IMR-90 (cell line): ENCODE measurements at regions not wholly inside any gene's neighbourhood (a gene's known extent, or its start where the extent isn't known, plus 50 kb on each side); places are given as distances from the start of the nearest gene placed in this dataset.

Source experiments
- ATAC-seq: fragments of 200-7000 bp; cut with Tn5 transposase; 2 replicates; pipeline ENCODE4 v1.9.1; 2020; ENCODE audit warnings: low read depth, mild to moderate bottlenecking, moderate library complexity
- BruUV-seq: library from RNA; stranded (reverse); fragments of 400-500 nt; replicated peaks from 2 replicates; lab custom pipeline; 2021; lab: Mats Ljungman, UMichigan
- CTCF ChIA-PET: fragments of 300-600 bp; formaldehyde crosslinking; extraction: SDS; loops from one replicate; lab custom pipeline; 2021; ENCODE audit warnings: antibody characterized with exemption; lab: Yijun Ruan, JAX
- POLR2A ChIA-PET: fragments of 300-600 bp; sonication (Branson Sonifier 250); formaldehyde crosslinking; loops from one replicate; lab custom pipeline; 2022; ENCODE audit warnings: antibody characterized with exemption; ENCODE audit not compliant: unreplicated experiment; lab: Charles Lee
- DNase-seq: peaks from one replicate; pipeline ENCODE4 v3.0.0; 2013
- H2AFZ ChIP-seq: replicated peaks from 2 replicates; pipeline ENCODE3; 2013; ENCODE audit warnings: low read length, mild to moderate bottlenecking; ENCODE audit not compliant: poor library complexity
- H2AK5ac ChIP-seq: 2 replicates; pipeline ENCODE4 v1.6.1; 2013; ENCODE audit warnings: low read depth, low read length, inconsistent platforms
- H2AK9ac ChIP-seq: replicated peaks from 2 replicates; pipeline ENCODE3; 2013; ENCODE audit warnings: mild to moderate bottlenecking, low read depth, low read length, moderate library complexity; ENCODE audit not compliant: poor library complexity
- H2BK120ac ChIP-seq: 2 replicates; pipeline ENCODE4 v1.6.1; 2013; ENCODE audit warnings: low read depth, low read length, inconsistent platforms
- H2BK15ac ChIP-seq: 3 replicates; pipeline ENCODE4 v1.6.1; 2013; ENCODE audit warnings: low read depth, low read length, inconsistent platforms
- H2BK20ac ChIP-seq: 2 replicates; pipeline ENCODE4 v1.6.1; 2013; ENCODE audit warnings: low read depth, mild to moderate bottlenecking, inconsistent platforms, low read length, moderate library complexity
- H2BK5ac ChIP-seq: 2 replicates; pipeline ENCODE4 v1.6.1; 2013; ENCODE audit warnings: mild to moderate bottlenecking, low read depth, low read length, inconsistent platforms; ENCODE audit not compliant: poor library complexity, severe bottlenecking
- H3K14ac ChIP-seq: replicated peaks from 2 replicates; pipeline ENCODE4 v1.6.1; 2013; ENCODE audit warnings: low read depth, low read length, inconsistent platforms
- H3K18ac ChIP-seq: 2 replicates; pipeline ENCODE4 v1.6.1; 2013; ENCODE audit warnings: low read depth, low read length, control low read depth
- H3K23ac ChIP-seq: 2 replicates; pipeline ENCODE4 v1.6.1; 2013; ENCODE audit warnings: low read depth, low read length, inconsistent platforms
- H3K27ac ChIP-seq: 2 replicates; pipeline ENCODE4 v1.5.1; 2013; ENCODE audit warnings: mild to moderate bottlenecking, control low read depth, low read length; ENCODE audit not compliant: insufficient read depth
- H3K27me3 ChIP-seq: 2 replicates; pipeline ENCODE4 v1.6.1; 2013; ENCODE audit warnings: low read length; ENCODE audit not compliant: control insufficient read depth, insufficient read depth
- H3K36me3 ChIP-seq: 2 replicates; pipeline ENCODE4 v1.6.1; 2013; ENCODE audit warnings: low read length, mixed read lengths; ENCODE audit not compliant: control insufficient read depth, insufficient read depth
- H3K4ac ChIP-seq: 2 replicates; pipeline ENCODE4 v1.6.1; 2013; ENCODE audit warnings: low read depth, low read length, inconsistent platforms
- H3K4me1 ChIP-seq: 2 replicates; pipeline ENCODE4 v1.6.1; 2013; ENCODE audit warnings: low read length, mixed read lengths; ENCODE audit not compliant: control insufficient read depth, insufficient read depth
- H3K4me2 ChIP-seq: 2 replicates; pipeline ENCODE4 v1.6.1; 2013; ENCODE audit warnings: low read depth, mild to moderate bottlenecking, control low read depth, low read length, moderate library complexity
- H3K4me3 ChIP-seq: 2 replicates; pipeline ENCODE4 v1.5.1; 2013; ENCODE audit warnings: low read depth, mild to moderate bottlenecking, control low read depth, low read length, moderate library complexity; ENCODE audit not compliant: insufficient read depth
- H3K56ac ChIP-seq: 2 replicates; pipeline ENCODE4 v1.6.1; 2013; ENCODE audit warnings: low read length, inconsistent platforms; ENCODE audit not compliant: insufficient read depth; ENCODE audit errors: extremely low read depth
- H3K79me1 ChIP-seq, 2 experiments: 2 replicates each; pipeline ENCODE4 v1.6.1; 2013; ENCODE audit warnings: low read length in 2 of 2, inconsistent platforms in 1 of 2, low read depth in 1 of 2
- H3K9ac ChIP-seq: 2 replicates; pipeline ENCODE4 v1.6.1; 2013; ENCODE audit warnings: low read depth, low read length, control low read depth
- H3K9me1 ChIP-seq: 2 replicates; pipeline ENCODE4 v1.6.1; 2013; ENCODE audit warnings: low read length, inconsistent platforms; ENCODE audit not compliant: insufficient read depth
- H3K9me3 ChIP-seq: 2 replicates; pipeline ENCODE4 v1.6.1; 2013; ENCODE audit warnings: low read length; ENCODE audit not compliant: control insufficient read depth, insufficient read depth
- H4K20me1 ChIP-seq: 2 replicates; pipeline ENCODE4 v1.6.1; 2013; ENCODE audit warnings: low read length, inconsistent platforms; ENCODE audit not compliant: insufficient read depth
- H4K5ac ChIP-seq: 2 replicates; pipeline ENCODE4 v1.6.1; 2013; ENCODE audit warnings: mild to moderate bottlenecking, low read depth, low read length, control low read depth
- H4K8ac ChIP-seq, 2 experiments: 2 replicates each; pipeline ENCODE4 v1.6.1; 2013; ENCODE audit warnings: low read depth in 2 of 2, low read length in 2 of 2, control low read depth in 1 of 2, inconsistent platforms in 1 of 2
- H4K91ac ChIP-seq: 2 replicates; pipeline ENCODE4 v1.6.1; 2013; ENCODE audit warnings: low read depth, low read length, inconsistent platforms; ENCODE audit not compliant: insufficient read depth
- BHLHE40 ChIP-seq: fragments of 150-350 bp; IDR thresholded peaks from 2 replicates; pipeline ENCODE4 v1.6.1; 2016; ENCODE audit warnings: mild to moderate bottlenecking, low read depth, low read length
- CEBPB ChIP-seq: IDR thresholded peaks from 2 replicates; pipeline ENCODE4 v1.6.1; 2012; ENCODE audit warnings: low read depth, low read length, improper control_type of control experiment
- FOS ChIP-seq: fragments of 150-350 bp; IDR thresholded peaks from 2 replicates; pipeline ENCODE4 v1.6.1; 2016; ENCODE audit warnings: low read depth, low read length
- MAFK ChIP-seq: IDR thresholded peaks from 2 replicates; pipeline ENCODE4 v1.6.1; 2012; ENCODE audit warnings: low read depth, low read length, improper control_type of control experiment
- MAZ ChIP-seq: IDR thresholded peaks from 2 replicates; pipeline ENCODE4 v1.6.1; 2012; ENCODE audit warnings: low read depth, mild to moderate bottlenecking, low read length, improper control_type of control experiment, moderate library complexity, borderline replicate concordance
- NFE2L2 ChIP-seq: fragments of 150-350 bp; IDR thresholded peaks from 2 replicates; pipeline ENCODE4 v1.6.1; 2016; ENCODE audit warnings: low read depth, mild to moderate bottlenecking, low read length
- SMC3 ChIP-seq: fragments of 150-350 bp; IDR thresholded peaks from 2 replicates; pipeline ENCODE4 v1.6.1; 2016; ENCODE audit warnings: low read depth, mild to moderate bottlenecking, antibody characterized with exemption, low read length, moderate library complexity
- USF2 ChIP-seq: fragments of 150-350 bp; IDR thresholded peaks from 2 replicates; pipeline ENCODE4 v1.6.1; 2017; ENCODE audit warnings: mild to moderate bottlenecking, antibody characterized with exemption, low read length, low read depth
- WGBS, 2 experiments: methylation state at CpG; one replicate each; pipeline versions ENCODE4 v1.1.5 to v1.1.7; 2013; ENCODE audit warnings: missing lambda C conversion rate in 2 of 2; ENCODE audit not compliant: insufficient read length in 1 of 2; ENCODE audit errors: extremely low coverage in 2 of 2; 5-methylcytosine and 5-hydroxymethylcytosine counted together
- dilution Hi-C: fragments of 300-500 bp; cut with HindIII; formaldehyde crosslinking; loops from one replicate; pipeline ENCODE4 v1.14.3; 2018; ENCODE audit warnings: low sequenced_read_pairs; ENCODE audit not compliant: unreplicated experiment
- in situ Hi-C: fragments of 300-500 bp; cut with MboI; formaldehyde crosslinking; loops from 3 replicates; pipeline ENCODE4 v1.14.3; 2019; ENCODE audit warnings: low sequenced_read_pairs, inconsistent platforms, mixed read lengths
- intact Hi-C: fragments of 100-400 bp; cut with micrococcal nuclease; formaldehyde crosslinking; loops from 2 replicates; pipeline ENCODE4 v1.10.0; 2022

GRCh38 chr1:96178053-96178452 is 543.5 kb upstream of the PTBP2 start:
- no peak overlapping the region for H3K9ac ChIP-seq
- TF ChIP-seq NFE2L2: no peak
- no peak for TF ChIP-seq USF2
- TF ChIP-seq MAZ: no peak
- no peak for TF ChIP-seq FOS
- no peak for TF ChIP-seq MAFK
- no peak for TF ChIP-seq BHLHE40
- TF ChIP-seq SMC3: no peak
- TF ChIP-seq CEBPB: no peak
- no peak overlapping the region for H3K4ac ChIP-seq
- intact Hi-C loops: no loop called here
- H2BK5ac ChIP-seq: no peak overlapping the region
- no TSS peak for BruUV-seq
- no peak overlapping the region for H2AK5ac ChIP-seq
- no peak overlapping the region for H3K56ac ChIP-seq
- dilution Hi-C loops: no loop called here
- CTCF ChIA-PET: no interaction called here
- no peaks in the 10 kb centered on the region for H3K9me1 ChIP-seq
- H3K23ac ChIP-seq: no peak overlapping the region
- no peak overlapping the region for H2BK120ac ChIP-seq
- in situ Hi-C loops: no loop called here
- no peak overlapping the region for H4K91ac ChIP-seq
- H3K9me3 ChIP-seq: no peaks in the 10 kb centered on the region
- H3K4me3 ChIP-seq: no peak overlapping the region
- no peak overlapping the region for H3K27ac ChIP-seq
- no peaks in the 10 kb centered on the region for H3K79me1 ChIP-seq
- WGBS, 2 experiments: 0% methylated on average over 1 of the region's 8 CpGs; no CpG with 5 or more reads in 1 of the 2 experiments
- H2BK20ac ChIP-seq: no peak overlapping the region
- no peak overlapping the region for H4K8ac ChIP-seq
- H4K5ac ChIP-seq: no peak overlapping the region
- no peak for ATAC-seq
- no peak overlapping the region for H2AK9ac ChIP-seq
- POLR2A ChIA-PET: no interaction called here
- no peak overlapping the region for H2BK15ac ChIP-seq
- no peaks in the 10 kb centered on the region for H3K27me3 ChIP-seq
- no peak for DNase-seq
- no peak overlapping the region for H3K4me2 ChIP-seq
- H4K20me1 ChIP-seq: no peaks in the 10 kb centered on the region
- H2AFZ ChIP-seq: no peak overlapping the region
- no peak overlapping the region for H3K14ac ChIP-seq
- no peak overlapping the region for H3K18ac ChIP-seq
- no peaks in the 10 kb centered on the region for H3K4me1 ChIP-seq
- no peaks in the 10 kb centered on the region for H3K36me3 ChIP-seq
